Stimulated activated naive CD8-positive, alpha-beta T cell treated with anti-CD3 and anti-CD28 coated beads, Interleukin-15, Interleukin-2, amounts not matched to agents 100 ng/mL and 50 ng/mL, for 24 hours (primary cell): ENCODE measurements at regions not wholly inside any gene's neighbourhood (a gene's known extent, or its start where the extent isn't known, plus 50 kb on each side); places are given as distances from the start of the nearest gene placed in this dataset.

ENCODE experiments used
- H3K27ac Mint-ChIP-seq: one replicate; pipeline ENCODE4 v1.8.0; 2021; ENCODE audit warnings: mild to moderate bottlenecking, mixed read lengths
- H3K27me3 Mint-ChIP-seq: one replicate; pipeline ENCODE4 v1.8.0; 2021; ENCODE audit warnings: mixed read lengths
- H3K36me3 Mint-ChIP-seq: one replicate; pipeline ENCODE4 v1.8.0; 2021; ENCODE audit warnings: low read depth, mixed read lengths
- H3K4me1 Mint-ChIP-seq: one replicate; pipeline ENCODE4 v1.8.0; 2021; ENCODE audit warnings: low read depth, mixed read lengths
- H3K4me3 Mint-ChIP-seq: one replicate; pipeline ENCODE4 v1.8.0; 2021; ENCODE audit warnings: mild to moderate bottlenecking, mixed read lengths
- H3K9me3 Mint-ChIP-seq: one replicate; pipeline ENCODE4 v1.8.0; 2021; ENCODE audit warnings: mixed read lengths

DNA sequence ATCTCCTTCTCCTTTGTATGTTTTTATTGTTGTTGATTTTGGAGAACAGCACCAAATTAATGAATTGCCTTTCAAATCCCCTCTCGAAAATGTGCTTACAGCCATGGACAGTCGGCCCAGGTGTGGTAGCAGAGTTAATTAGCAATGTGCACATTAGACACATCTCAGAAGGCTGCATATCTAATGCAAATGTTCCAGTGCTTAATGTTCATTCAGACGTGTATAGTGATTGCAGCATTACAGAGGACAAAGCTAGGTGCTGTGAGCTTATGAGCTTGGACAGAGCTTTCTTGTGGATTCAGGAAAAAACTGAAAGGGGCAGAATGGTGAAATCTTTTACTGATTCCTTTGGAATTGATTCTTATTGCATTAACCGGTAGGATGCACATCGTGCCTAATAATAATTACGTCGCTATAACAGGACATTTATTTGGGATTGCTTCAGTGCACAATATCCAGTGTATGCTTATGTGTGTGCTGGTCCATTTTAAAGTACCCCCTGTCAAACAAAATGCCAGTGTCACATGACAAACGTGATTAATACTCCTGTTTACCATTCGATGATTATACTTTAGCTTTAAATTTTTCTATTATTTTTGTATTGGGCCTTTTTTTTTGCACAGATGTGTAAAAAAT lies 552.9 kb upstream of the EPHA5 start:
- H3K4me1 Mint-ChIP-seq, result no peaks in the 10 kb centered on the region
- peaks cover 4% of the 10 kb centered on the region for H3K9me3 Mint-ChIP-seq
- H3K27me3 Mint-ChIP-seq, result no peaks in the 10 kb centered on the region
- no peaks in the 10 kb centered on the region for H3K36me3 Mint-ChIP-seq
- H3K4me3 Mint-ChIP-seq, result no peak overlapping the region
- no peak overlapping the region for H3K27ac Mint-ChIP-seq

DNA sequence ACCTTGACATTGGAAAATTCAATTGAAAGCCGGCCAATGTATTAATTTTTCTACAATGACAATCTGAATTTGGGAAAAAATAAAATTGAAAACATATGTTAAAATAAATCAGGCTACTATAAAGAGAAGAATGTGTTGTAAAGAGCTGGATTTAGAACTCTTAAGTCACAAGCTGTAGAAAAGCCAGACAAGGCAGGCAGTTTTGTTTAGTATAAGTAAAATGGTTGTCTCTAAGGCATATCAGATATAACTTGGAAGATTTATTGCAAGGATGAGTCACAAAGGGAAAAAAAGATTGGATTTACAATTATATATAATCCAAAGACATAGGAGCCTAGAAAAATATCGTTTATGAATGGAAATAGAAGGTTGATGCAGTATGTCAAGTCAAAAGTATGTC lies 549.1 kb upstream of the EPHA5 start:
- Mint-ChIP-seq H3K4me1 (no peaks in the 10 kb centered on the region), H3K27me3 (no peaks in the 10 kb centered on the region), H3K9me3 (peaks cover 4% of the 10 kb centered on the region), H3K27ac (no peak overlapping the region), H3K4me3 (no peak overlapping the region), H3K36me3 (no peaks in the 10 kb centered on the region)

DNA sequence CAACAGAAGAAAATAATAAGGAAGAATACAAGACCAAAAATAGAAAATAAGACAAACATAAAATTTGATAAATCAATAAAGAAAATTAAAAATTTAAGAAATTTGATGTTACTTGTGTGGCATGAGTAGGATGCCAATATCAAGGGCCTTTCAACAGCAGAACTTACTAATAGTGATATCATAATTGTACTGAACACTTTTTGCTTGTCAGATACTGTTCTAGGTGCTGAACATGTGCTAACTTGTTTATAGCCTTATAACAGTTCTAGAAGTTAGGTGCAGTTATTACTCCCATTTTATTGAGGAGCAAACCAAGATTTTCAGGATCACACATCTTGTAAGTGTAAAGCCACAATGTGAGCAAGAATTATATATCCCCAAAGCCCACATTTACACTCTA lies 546.0 kb upstream of the EPHA5 start:
- H3K27me3 Mint-ChIP-seq, result no peaks in the 10 kb centered on the region
- H3K36me3 Mint-ChIP-seq, result no peaks in the 10 kb centered on the region
- H3K9me3 Mint-ChIP-seq, result peaks cover 4% of the 10 kb centered on the region
- no peaks in the 10 kb centered on the region for H3K4me1 Mint-ChIP-seq
- H3K27ac Mint-ChIP-seq, result no peak overlapping the region
- no peak overlapping the region for H3K4me3 Mint-ChIP-seq

GRCh38 chr4:66212489-66212888 lies 542.2 kb upstream of the EPHA5 start:
- Mint-ChIP-seq H3K27ac (no peak overlapping the region), H3K4me1 (no peaks in the 10 kb centered on the region), H3K9me3 (peaks cover 7% of the 10 kb centered on the region), H3K36me3 (no peaks in the 10 kb centered on the region), H3K27me3 (no peaks in the 10 kb centered on the region), H3K4me3 (no peak overlapping the region)

DNA sequence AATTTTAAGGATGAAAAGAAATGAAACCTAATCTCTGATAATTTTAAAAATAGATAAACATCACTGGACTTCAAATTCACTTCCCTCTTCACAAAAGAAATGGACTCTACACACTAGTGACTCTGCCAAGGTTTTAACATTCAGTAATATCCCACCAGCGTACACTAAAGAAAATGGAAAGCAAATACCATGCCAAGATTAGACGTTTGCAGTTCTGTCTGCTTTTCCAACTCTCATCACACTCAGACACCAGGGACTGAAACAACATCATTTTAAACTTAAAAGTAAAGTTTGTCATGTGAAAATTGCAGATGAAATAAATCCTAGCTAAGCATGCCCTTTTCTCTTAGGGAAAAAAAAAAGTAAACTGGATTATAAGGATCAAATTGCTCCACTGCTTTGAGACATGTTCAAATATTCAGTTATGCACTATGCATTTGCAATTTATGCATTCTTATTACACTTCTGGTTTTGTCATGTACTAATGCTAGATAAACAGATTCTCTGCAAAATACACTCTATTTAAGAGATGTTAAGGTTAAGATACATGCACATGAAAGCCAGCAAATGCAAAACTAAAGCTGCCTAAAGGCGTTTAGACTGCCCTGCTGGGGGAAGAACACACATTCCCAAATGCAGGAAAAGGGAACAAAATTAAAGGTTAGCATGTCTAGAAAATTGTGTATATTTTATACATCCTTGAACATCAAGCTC lies 534.4 kb upstream of the EPHA5 start:
- Mint-ChIP-seq H3K36me3 (no peaks in the 10 kb centered on the region), H3K4me3 (no peak overlapping the region), H3K9me3 (peaks cover 14% of the 10 kb centered on the region), H3K27me3 (no peaks in the 10 kb centered on the region), H3K4me1 (no peaks in the 10 kb centered on the region), H3K27ac (no peak overlapping the region)

DNA sequence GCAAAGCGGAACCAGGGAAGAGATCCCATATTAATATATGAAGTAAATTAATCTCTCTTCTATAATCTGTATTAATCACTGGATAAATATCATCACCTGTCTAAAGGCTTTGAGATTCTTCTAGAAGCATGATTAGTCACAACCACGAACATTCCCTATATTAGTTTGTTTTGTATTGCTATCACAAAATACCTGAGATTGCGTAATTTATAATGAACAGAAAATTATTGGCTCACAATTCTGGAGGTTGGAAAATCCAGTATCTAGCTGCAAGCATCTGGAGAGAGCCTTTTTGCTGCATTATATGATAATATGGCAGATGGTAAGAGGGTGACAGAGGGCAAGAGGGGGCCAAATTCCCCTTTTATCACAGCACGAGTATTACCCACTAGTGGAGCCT lies 532.6 kb upstream of the EPHA5 start:
- no peaks in the 10 kb centered on the region for H3K36me3 Mint-ChIP-seq
- H3K4me1 Mint-ChIP-seq, result no peaks in the 10 kb centered on the region
- H3K9me3 Mint-ChIP-seq, result peaks cover 8% of the 10 kb centered on the region
- no peak overlapping the region for H3K27ac Mint-ChIP-seq
- no peak overlapping the region for H3K4me3 Mint-ChIP-seq
- H3K27me3 Mint-ChIP-seq, result no peaks in the 10 kb centered on the region

- H3K4me1 Mint-ChIP-seq, result no peaks in the 10 kb centered on the region
- H3K27me3 Mint-ChIP-seq, result no peaks in the 10 kb centered on the region
- H3K36me3 Mint-ChIP-seq, result no peaks in the 10 kb centered on the region
- H3K27ac Mint-ChIP-seq, result no peak overlapping the region
- peaks cover under 1% of the 10 kb centered on the region for H3K9me3 Mint-ChIP-seq
- no peak overlapping the region for H3K4me3 Mint-ChIP-seq
Measured at GRCh38 chr4:66197451-66197850, 527.2 kb upstream of the EPHA5 start.

DNA sequence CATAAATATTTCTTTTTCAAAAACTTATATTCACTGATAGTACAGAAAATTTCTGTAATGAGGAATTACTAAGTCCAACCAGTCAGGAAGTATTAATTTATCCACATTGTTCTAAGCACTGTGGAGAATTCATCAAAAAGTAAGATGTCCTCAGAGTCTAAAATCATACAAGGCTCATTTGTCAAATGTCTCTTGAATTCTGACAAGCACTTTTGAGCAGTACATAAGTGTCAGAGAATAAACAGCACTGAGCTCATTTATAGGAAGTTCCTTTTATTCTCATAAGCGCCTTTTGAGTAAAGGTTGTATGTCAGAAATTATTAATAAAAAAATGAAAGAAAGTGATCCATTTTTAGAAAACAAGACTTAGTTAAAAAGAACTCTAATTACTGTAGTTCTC lies 523.2 kb upstream of the EPHA5 start:
- Mint-ChIP-seq H3K27ac (no peak overlapping the region), H3K27me3 (no peaks in the 10 kb centered on the region), H3K36me3 (no peaks in the 10 kb centered on the region), H3K9me3 (no peaks in the 10 kb centered on the region), H3K4me3 (no peak overlapping the region), H3K4me1 (no peaks in the 10 kb centered on the region)

DNA sequence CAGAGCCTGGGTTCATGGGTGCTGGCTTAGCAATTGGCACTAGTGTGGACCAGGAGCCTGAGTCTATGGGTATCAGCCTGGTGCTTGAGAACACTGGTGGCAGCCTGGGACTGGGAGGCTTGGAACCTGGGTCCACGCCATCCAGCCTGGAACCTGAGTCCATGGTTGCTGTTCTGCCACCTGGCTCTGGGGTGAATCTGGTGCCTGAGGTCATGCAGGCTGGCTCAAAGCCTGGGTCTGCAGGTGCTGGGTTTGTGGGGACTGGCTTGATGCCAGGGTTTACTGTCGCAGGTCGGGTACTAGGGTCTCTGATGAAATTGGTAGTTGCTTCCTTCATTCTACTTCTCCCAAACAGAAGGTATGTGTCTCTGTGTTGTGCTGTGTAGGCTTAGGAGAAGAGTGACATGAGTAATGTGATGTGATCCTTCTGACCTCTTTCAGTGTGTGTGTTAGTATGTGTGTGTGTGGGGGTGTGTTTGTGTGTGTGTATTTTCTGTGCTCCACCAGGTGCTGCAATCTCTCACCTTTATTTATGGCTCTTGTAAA lies 517.0 kb upstream of the EPHA5 start:
- no peaks in the 10 kb centered on the region for H3K36me3 Mint-ChIP-seq
- no peak overlapping the region for H3K4me3 Mint-ChIP-seq
- H3K9me3 Mint-ChIP-seq, result peaks cover 13% of the 10 kb centered on the region
- no peaks in the 10 kb centered on the region for H3K4me1 Mint-ChIP-seq
- no peak overlapping the region for H3K27ac Mint-ChIP-seq
- H3K27me3 Mint-ChIP-seq, result no peaks in the 10 kb centered on the region

DNA sequence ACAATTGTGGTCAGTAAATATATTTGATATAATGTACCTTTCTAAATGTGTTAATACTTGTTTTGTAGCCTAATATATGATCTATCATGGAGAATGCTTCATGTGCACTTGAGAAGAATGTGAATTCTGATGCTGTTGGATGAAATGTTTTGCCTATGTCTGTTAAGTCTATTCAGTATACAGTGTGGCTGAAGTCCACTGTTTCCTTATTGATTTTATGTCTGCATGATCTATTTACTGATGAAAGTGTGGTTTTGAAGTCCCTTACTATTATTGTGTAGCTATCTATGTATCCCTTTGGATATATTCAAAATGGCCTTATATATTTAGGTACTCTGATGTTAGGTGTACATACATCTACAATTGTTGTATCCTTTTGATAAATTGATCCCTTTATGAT lies 515.8 kb upstream of the EPHA5 start:
- H3K4me3 Mint-ChIP-seq, result no peak overlapping the region
- no peak overlapping the region for H3K27ac Mint-ChIP-seq
- peaks cover 18% of the 10 kb centered on the region for H3K9me3 Mint-ChIP-seq
- H3K27me3 Mint-ChIP-seq, result no peaks in the 10 kb centered on the region
- H3K4me1 Mint-ChIP-seq, result no peaks in the 10 kb centered on the region
- H3K36me3 Mint-ChIP-seq, result no peaks in the 10 kb centered on the region

- Mint-ChIP-seq H3K27me3 (no peaks in the 10 kb centered on the region), H3K27ac (no peak overlapping the region), H3K9me3 (peaks cover 16% of the 10 kb centered on the region), H3K4me1 (no peaks in the 10 kb centered on the region), H3K36me3 (no peaks in the 10 kb centered on the region), H3K4me3 (no peak overlapping the region)
Measured at GRCh38 chr4:66182636-66183035, 512.3 kb upstream of the EPHA5 start.

DNA sequence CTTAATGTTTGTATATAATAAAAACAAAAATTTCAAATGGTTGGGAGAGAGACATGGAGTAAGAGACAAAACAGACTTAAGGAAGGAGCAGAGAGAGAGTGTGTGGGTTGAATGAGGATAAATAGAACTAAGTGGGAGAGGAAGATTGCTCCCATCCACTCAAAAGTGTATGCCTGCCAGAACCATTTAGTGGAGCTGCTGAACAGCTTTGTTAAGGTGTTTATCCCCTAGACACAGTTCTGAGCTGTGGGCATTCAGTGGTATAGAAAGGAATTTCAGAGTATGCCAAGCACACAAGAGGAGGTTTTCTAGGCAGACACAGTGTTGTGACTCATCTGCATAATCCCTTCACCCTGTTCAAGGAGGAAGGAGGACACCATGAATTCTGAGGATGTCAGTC lies 508.6 kb upstream of the EPHA5 start:
- H3K4me3 Mint-ChIP-seq, result no peak overlapping the region
- no peak overlapping the region for H3K27ac Mint-ChIP-seq

DNA sequence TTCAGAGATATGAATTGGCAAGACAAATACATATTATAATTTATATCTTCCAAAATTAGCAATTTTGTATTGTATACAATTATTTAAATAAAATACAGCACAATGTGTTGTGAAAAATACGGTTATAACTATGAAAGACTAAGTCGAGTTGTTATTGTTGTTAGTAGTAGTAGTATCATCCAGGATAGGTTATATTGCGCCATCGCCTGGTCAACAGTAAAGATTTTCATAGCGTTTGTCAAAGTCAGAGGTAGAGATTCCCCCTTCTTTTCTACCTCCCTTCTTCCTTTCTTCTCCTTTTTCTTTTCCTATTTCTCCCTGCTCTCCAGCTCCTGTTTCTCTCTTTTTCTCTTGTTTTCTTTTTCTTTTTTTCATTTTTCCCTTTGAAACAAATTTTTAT lies 499.1 kb upstream of the EPHA5 start:
- no peaks in the 10 kb centered on the region for H3K36me3 Mint-ChIP-seq
- no peaks in the 10 kb centered on the region for H3K27me3 Mint-ChIP-seq
- H3K9me3 Mint-ChIP-seq, result peaks cover 2% of the 10 kb centered on the region
- no peaks in the 10 kb centered on the region for H3K4me1 Mint-ChIP-seq
- H3K4me3 Mint-ChIP-seq, result no peak overlapping the region
- H3K27ac Mint-ChIP-seq, result no peak overlapping the region

More for the DNA sequence above, 508.6 kb upstream of the EPHA5 start:
- Mint-ChIP-seq H3K36me3 (no peaks in the 10 kb centered on the region), H3K27me3 (no peaks in the 10 kb centered on the region), H3K4me1 (no peaks in the 10 kb centered on the region), H3K9me3 (peaks cover 15% of the 10 kb centered on the region)

DNA sequence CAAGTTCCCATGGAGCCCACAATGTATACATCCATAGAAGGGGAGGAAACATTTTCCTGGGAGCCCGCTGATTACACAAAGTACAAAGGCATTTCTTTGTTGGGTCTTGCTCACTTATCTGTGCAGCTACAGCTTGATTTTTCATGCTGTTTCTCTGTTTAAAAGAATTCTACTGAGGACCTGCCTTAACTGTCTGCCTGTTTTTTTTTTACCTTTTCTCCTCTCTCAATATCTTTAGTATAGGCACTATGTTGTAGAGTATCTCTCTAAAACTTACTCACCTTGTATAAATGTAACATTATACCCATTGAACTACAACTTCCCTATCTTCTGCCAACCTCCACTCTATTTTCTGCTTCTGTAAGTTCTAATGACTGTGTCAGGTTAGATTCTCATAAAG lies 494.6 kb upstream of the EPHA5 start:
- Mint-ChIP-seq H3K4me3 (no peak overlapping the region), H3K9me3 (peaks cover 7% of the 10 kb centered on the region), H3K27ac (no peak overlapping the region), H3K36me3 (no peaks in the 10 kb centered on the region), H3K4me1 (no peaks in the 10 kb centered on the region), H3K27me3 (no peaks in the 10 kb centered on the region)

- Mint-ChIP-seq H3K4me1 (no peaks in the 10 kb centered on the region), H3K4me3 (no peak overlapping the region), H3K27me3 (no peaks in the 10 kb centered on the region), H3K27ac (no peak overlapping the region), H3K36me3 (no peaks in the 10 kb centered on the region), H3K9me3 (peaks cover 11% of the 10 kb centered on the region)
Measured at GRCh38 chr4:66160606-66161005, 490.3 kb upstream of the EPHA5 start.

DNA sequence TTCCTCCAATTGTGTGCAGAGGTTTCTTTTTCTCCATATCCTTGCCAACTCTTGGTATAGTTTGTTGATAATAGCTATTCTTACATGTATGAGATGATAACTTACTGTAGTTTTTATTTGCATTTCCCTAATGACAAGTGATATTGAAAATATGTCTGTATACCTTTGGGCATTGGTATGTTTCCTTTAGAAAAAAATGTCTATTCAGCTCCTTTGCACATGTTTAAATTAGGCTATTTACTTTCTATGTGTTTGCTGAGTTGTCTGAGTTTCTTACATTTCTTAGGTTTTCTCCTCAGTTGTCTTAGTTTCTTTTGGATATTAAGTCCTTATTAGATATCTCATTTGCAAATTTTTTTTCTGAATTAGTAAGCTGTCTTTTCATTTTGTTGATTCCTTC lies 487.3 kb upstream of the EPHA5 start:
- Mint-ChIP-seq H3K4me3 (no peak overlapping the region), H3K9me3 (peaks cover 12% of the 10 kb centered on the region), H3K4me1 (no peaks in the 10 kb centered on the region), H3K36me3 (no peaks in the 10 kb centered on the region), H3K27me3 (no peaks in the 10 kb centered on the region), H3K27ac (no peak overlapping the region)
